Gastroesophageal sphincter (tissue), 3 donors: ENCODE measurements at regions not wholly inside any gene's neighbourhood (a gene's known extent, or its start where the extent isn't known, plus 50 kb on each side); places are given as distances from the start of the nearest gene placed in this dataset.
"Not testable (repeated sequence)": the region's sequence is repeated elsewhere in the genome, so short reads cannot be mapped to it uniquely, and the experiment has no call there.

Experiments used
- EP300 ChIP-seq: sonication (generic); formaldehyde crosslinking; IDR thresholded peaks from one replicate; pipeline ENCODE4 v1.6.1; 2017; ENCODE audit warnings: antibody characterized with exemption, mild to moderate bottlenecking
- POLR2A ChIP-seq, 2 donors: fragments of 450-650 bp; IDR thresholded peaks; one replicate each; pipeline ENCODE4 v1.6.1; 2017; ENCODE audit warnings: antibody characterized with exemption in 2 of 2, mild to moderate bottlenecking in 2 of 2, moderate library complexity in 1 of 2
- TF ChIP-seq, protein P1 (sequence below), 4 experiments: fragments of 200-600 bp in 2 of 4; fragments of 450-650 bp in 2 of 4; sonication (generic) in 1 of 4; IDR thresholded peaks; one replicate each; pipeline ENCODE4 v1.5.1; 2017 to 2019; ENCODE audit warnings: antibody characterized with exemption in 4 of 4, mild to moderate bottlenecking in 2 of 4, moderate library complexity in 2 of 4

DNA sequence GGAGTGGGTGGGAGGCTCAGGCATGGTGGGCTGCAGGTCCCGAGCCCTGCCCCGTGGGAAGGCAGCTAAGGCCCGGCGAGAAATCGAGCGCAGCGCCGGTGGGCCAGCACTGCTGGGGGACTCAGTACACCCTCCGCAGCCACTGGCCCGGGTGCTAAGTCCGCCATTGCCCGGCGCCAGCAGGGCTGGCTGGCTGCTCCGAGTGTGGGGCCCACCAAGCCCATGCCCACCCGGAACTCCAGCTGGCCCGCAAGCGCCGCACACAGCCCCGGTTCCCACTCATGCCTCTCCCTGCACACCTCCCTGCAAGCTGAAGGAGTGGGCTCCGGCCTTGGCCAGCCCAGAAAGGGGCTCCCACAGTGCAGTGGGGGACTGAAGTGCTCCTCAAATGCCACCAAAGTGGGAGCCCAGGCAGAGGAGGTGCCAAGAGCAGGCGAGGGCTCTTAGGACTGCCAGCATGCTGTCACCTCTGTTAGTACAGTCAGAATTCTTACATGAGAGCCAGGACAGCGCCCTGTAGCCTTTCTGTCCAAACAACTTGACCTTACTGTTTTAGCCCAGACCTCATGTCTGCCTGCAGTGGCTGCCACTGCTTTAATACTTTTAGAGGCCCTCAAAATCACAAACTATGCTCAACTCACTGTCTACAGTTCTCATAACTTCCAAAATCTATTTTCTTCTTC lies 1117.9 kb downstream of the STIM2 start:
- TF ChIP-seq, protein P1, sequence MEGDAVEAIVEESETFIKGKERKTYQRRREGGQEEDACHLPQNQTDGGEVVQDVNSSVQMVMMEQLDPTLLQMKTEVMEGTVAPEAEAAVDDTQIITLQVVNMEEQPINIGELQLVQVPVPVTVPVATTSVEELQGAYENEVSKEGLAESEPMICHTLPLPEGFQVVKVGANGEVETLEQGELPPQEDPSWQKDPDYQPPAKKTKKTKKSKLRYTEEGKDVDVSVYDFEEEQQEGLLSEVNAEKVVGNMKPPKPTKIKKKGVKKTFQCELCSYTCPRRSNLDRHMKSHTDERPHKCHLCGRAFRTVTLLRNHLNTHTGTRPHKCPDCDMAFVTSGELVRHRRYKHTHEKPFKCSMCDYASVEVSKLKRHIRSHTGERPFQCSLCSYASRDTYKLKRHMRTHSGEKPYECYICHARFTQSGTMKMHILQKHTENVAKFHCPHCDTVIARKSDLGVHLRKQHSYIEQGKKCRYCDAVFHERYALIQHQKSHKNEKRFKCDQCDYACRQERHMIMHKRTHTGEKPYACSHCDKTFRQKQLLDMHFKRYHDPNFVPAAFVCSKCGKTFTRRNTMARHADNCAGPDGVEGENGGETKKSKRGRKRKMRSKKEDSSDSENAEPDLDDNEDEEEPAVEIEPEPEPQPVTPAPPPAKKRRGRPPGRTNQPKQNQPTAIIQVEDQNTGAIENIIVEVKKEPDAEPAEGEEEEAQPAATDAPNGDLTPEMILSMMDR (IDR thresholded peaks at IDR 0.05): not testable (repeated sequence)
- not testable (repeated sequence) for TF ChIP-seq POLR2A (IDR thresholded peaks at IDR 0.05); EP300
